Uterus (tissue), 3 donors: ENCODE measurements at regions not wholly inside any gene's neighbourhood (a gene's known extent, or its start where the extent isn't known, plus 50 kb on each side); places are given as distances from the start of the nearest gene placed in this dataset.
"Not testable (repeated sequence)": the region's sequence is repeated elsewhere in the genome, so short reads cannot be mapped to it uniquely, and the experiment has no call there.

Experiments used
- DNase-seq, 2 donors: peaks; one replicate each; pipeline ENCODE4 v3.0.0-alpha.2; 2019 to 2020
- H3K27ac ChIP-seq, 2 donors: fragments of 200-600 bp; sonication (generic); 1 replicate in 1 of 2; 2 replicates in 1 of 2; pipeline ENCODE4 v1.5.1; 2016 to 2018
- H3K27me3 ChIP-seq, 2 donors: fragments of 200-600 bp; sonication (generic); one replicate each; pipeline ENCODE4 v1.5.1; 2018 to 2019; ENCODE audit warnings: control low read depth in 1 of 2
- H3K36me3 ChIP-seq, 2 donors: fragments of 200-600 bp; sonication (generic); one replicate each; pipeline ENCODE4 v1.5.1; 2019; ENCODE audit warnings: control low read depth in 1 of 2
- H3K4me1 ChIP-seq, 2 donors: fragments of 200-600 bp; sonication (generic); one replicate each; pipeline ENCODE4 v1.5.1; 2018 to 2019; ENCODE audit warnings: control low read depth in 1 of 2
- H3K4me3 ChIP-seq, 2 donors: fragments of 200-600 bp; sonication (generic); 1 replicate in 1 of 2; 2 replicates in 1 of 2; pipeline ENCODE4 v1.5.1; 2018 to 2019; ENCODE audit warnings: mild to moderate bottlenecking in 1 of 2
- H3K9me3 ChIP-seq, 2 donors: fragments of 200-600 bp; sonication (generic); one replicate each; pipeline ENCODE4 v1.5.1; 2019; ENCODE audit warnings: control low read depth in 1 of 2
- CTCF ChIP-seq, 4 experiments: fragments of 200-600 bp in 2 of 4; fragments of 450-650 bp in 2 of 4; sonication (generic) in 2 of 4; IDR thresholded peaks; one replicate each; pipeline ENCODE4 v1.5.1; 2016 to 2019; ENCODE audit warnings: antibody characterized with exemption in 4 of 4, mild to moderate bottlenecking in 2 of 4, moderate library complexity in 1 of 4
- POLR2A ChIP-seq, 2 donors: fragments of 450-650 bp; IDR thresholded peaks; one replicate each; pipeline ENCODE4 v1.6.1; 2016; ENCODE audit warnings: antibody characterized with exemption in 2 of 2, mild to moderate bottlenecking in 1 of 2, moderate library complexity in 1 of 2
- intact Hi-C: fragments of 100-400 bp; cut with DNase I; formaldehyde crosslinking; loops from one replicate; pipeline ENCODE4 v1.15.1; 2023; ENCODE audit warnings: low total_unique reads
- donor health status: DM: yes; HTN: yes; CAD: no.

GRCh38 chr13:61884830-61885229, 469.2 kb upstream of the PCDH20 start:
- intact Hi-C loops, result no loop called here
- DNase-seq, result no peak
- H3K4me3 ChIP-seq, result no peak overlapping the region
- H3K9me3 ChIP-seq, result no peaks in the 10 kb centered on the region
- no peaks in the 10 kb centered on the region for H3K36me3 ChIP-seq
- no peaks in the 10 kb centered on the region for H3K27me3 ChIP-seq
- no peak overlapping the region for H3K27ac ChIP-seq
- no peaks in the 10 kb centered on the region for H3K4me1 ChIP-seq
- no peak for TF ChIP-seq CTCF (IDR thresholded peaks at IDR 0.05)

- TF ChIP-seq POLR2A (IDR thresholded peaks at IDR 0.05), result no peak
- no peak for TF ChIP-seq CTCF (IDR thresholded peaks at IDR 0.05)
- no peak for DNase-seq
- no peak overlapping the region for H3K27ac ChIP-seq
- no peaks in the 10 kb centered on the region for H3K36me3 ChIP-seq
- no peak overlapping the region for H3K4me3 ChIP-seq
- intact Hi-C loops, result no loop called here
- no peaks in the 10 kb centered on the region for H3K27me3 ChIP-seq
- no peaks in the 10 kb centered on the region for H3K4me1 ChIP-seq
- H3K9me3 ChIP-seq, result no peaks in the 10 kb centered on the region
These were observed 465.1 kb upstream of the PCDH20 start for GRCh38 chr13:61880578-61881283.

GRCh38 chr13:61878565-61878964, 462.9 kb upstream of the PCDH20 start:
- intact Hi-C loops, result not testable (repeated sequence)

GRCh38 chr13:61874970-61875579, 459.4 kb upstream of the PCDH20 start:
- intact Hi-C loops, result no loop called here
- Histone ChIP-seq H3K27ac (no peak overlapping the region), H3K4me1 (no peaks in the 10 kb centered on the region), H3K36me3 (no peaks in the 10 kb centered on the region), H3K9me3 (no peaks in the 10 kb centered on the region), H3K27me3 (no peaks in the 10 kb centered on the region), H3K4me3 (no peak overlapping the region)
- TF ChIP-seq CTCF (IDR thresholded peaks at IDR 0.05) (no peak), POLR2A (IDR thresholded peaks at IDR 0.05) (no peak)
- DNase-seq, result no peak

More at GRCh38 chr13:61878565-61878964, 462.9 kb upstream of the PCDH20 start:
- not testable (repeated sequence) for H3K36me3 ChIP-seq, DNase-seq, H3K4me1 ChIP-seq, H3K9me3 ChIP-seq, H3K27ac ChIP-seq, H3K27me3 ChIP-seq, H3K4me3 ChIP-seq

GRCh38 chr13:61873717-61874116, 458.1 kb upstream of the PCDH20 start:
- Histone ChIP-seq H3K4me3 (no peak overlapping the region), H3K27me3 (no peaks in the 10 kb centered on the region), H3K27ac (no peak overlapping the region), H3K4me1 (no peaks in the 10 kb centered on the region), H3K36me3 (no peaks in the 10 kb centered on the region), H3K9me3 (no peaks in the 10 kb centered on the region)
- no peak for TF ChIP-seq CTCF (IDR thresholded peaks at IDR 0.05)
- TF ChIP-seq POLR2A (IDR thresholded peaks at IDR 0.05), result no peak
- DNase-seq, result no peak
- intact Hi-C loops, result no loop called here
